Stimulated activated CD8-positive, alpha-beta memory T cell treated with anti-CD3 and anti-CD28 coated beads, Interleukin-12 subunit alpha, Interleukin-12 subunit beta, amount 100 ng/mL, for 1 hour (primary cell): ENCODE measurements at regions not wholly inside any gene's neighbourhood (a gene's known extent, or its start where the extent isn't known, plus 50 kb on each side); places are given as distances from the start of the nearest gene placed in this dataset.
"Not testable (repeated sequence)": the region's sequence is repeated elsewhere in the genome, so short reads cannot be mapped to it uniquely, and the experiment has no call there.

Experiments used
- DNase-seq: peaks from one replicate; pipeline ENCODE4 v3.0.0-alpha.2; 2020; ENCODE audit warnings: low read depth

DNA sequence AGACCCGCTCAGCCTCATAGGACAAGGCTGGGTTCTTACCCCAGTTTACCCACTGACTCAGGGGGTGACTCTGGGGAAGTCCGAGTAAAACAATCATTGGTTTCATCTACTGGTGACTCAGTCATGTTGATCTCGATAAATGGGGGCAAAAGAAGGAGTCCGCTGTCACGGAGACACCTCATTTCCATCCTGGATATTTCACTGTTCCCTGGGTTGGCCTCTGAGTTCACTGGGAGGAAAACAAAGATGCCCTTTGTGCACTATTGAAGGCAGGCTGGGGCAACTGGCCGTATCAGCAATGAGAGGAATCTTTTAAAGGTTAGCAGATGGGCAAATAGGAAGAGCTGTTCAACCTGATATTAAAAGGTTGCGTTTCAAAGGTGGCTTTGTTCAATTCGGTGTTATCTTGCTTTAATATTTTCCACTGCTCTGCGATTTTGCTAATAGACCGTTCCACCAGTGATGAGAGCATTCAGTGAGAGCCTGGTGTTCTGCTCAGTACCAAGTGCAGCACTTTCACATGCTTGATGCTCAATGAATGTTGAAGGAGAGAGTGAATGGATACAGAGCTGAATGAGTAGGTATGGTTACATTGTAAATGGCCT is 110.2 kb upstream of the EGFLAM start:
- no peak for DNase-seq

GRCh38 chr5:38143384-38143783 is 115.0 kb upstream of the EGFLAM start:
- DNase-seq: no peak

- no peak for DNase-seq
These were observed 116.7 kb upstream of the EGFLAM start for GRCh38 chr5:38141665-38142064.

- no peak for DNase-seq
These were observed 119.8 kb upstream of the EGFLAM start for GRCh38 chr5:38138574-38138973.

- DNase-seq: no peak
These were observed 122.8 kb upstream of the EGFLAM start for GRCh38 chr5:38135486-38136039.

GRCh38 chr5:38134810-38135209 is 123.5 kb upstream of the EGFLAM start:
- DNase-seq: no peak

GRCh38 chr5:38134294-38134693 is 124.1 kb upstream of the EGFLAM start:
- not testable (repeated sequence) for DNase-seq

- DNase-seq: no peak
These were observed 126.7 kb upstream of the EGFLAM start for GRCh38 chr5:38131686-38132085.

DNA sequence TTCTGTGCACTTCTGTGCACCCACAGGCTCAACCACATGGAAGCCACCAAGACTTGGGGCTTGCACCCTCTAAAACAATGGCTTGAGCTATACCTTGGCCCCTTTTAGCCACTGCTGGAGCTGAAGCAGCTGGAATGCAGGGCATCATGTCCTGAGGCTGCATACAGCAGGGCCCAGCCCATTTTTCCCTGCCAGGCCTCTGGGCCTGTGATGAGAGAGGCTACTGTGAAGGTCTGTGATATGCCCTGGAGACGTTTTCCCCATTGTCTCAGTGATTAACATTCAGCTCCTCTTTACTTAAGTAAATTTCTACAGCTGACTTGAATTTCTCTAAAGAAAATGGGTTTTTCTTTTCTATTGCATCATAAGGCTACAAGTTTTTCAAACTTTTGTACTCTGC is 134.0 kb upstream of the EGFLAM start:
- DNase-seq: no peak

GRCh38 chr5:38121420-38121819 is 136.9 kb upstream of the EGFLAM start:
- no peak for DNase-seq

GRCh38 chr5:38119836-38120235 is 138.5 kb upstream of the EGFLAM start:
- no peak for DNase-seq

DNA sequence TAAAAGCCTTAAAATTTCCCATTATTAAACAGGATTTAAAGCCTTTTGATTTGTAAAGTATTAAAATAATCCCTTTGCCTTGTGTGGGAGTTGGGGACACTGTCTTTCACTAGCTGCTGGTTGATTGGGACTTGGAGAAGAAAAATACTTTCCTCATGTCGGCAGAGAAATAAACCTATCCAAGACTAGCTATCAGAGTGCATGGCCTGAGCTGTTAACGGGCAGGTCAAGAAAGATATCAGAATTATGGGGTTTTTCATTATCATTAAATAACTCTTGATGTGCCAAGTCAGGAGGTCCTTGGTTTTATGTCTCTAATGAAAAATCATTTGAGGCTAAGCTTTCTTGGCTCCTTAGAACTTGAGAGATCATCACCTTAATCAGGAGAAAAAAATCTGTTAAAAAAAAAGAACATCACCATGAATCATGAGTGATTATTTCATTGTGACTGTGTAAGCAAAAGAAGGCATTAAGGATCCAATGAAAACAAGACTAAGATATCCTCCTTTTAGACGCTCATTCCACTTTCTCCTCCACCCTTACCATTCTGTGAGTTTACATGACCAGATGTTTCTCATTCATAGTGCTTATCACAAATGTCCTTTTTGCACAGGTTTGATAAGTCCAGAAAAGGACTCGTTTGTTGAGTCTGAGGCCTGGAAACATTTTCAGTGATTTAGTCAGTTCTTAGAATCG is 140.4 kb upstream of the EGFLAM start:
- DNase-seq: no peak

DNA sequence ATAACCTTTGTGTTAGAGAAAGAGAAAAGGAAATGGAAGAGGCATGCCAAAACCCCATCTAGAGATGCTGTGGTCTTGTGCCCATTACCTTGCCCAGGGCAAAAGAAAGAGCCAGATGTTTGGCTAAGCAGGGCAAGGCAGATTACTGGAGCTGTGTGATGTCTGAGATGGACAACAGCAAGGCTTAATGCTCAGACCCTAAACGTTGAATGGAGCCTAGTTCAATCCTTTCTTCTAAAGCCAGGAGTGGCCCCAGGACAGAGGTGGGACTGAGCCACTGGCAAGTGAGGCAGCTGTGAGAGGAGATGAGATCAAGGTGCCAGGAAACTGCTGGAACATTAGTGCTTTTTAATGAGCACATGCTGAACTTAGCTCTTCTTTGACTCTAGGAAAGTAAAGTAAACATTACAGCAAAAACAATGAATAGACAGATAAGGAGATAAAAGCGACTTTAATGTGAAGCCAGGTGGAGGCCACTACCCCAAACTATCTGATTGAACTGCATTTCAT is 143.0 kb upstream of the EGFLAM start:
- no peak for DNase-seq

GRCh38 chr5:38113880-38114279 is 144.5 kb upstream of the EGFLAM start:
- no peak for DNase-seq

GRCh38 chr5:38113456-38113855 is 144.9 kb upstream of the EGFLAM start:
- no peak for DNase-seq

DNA sequence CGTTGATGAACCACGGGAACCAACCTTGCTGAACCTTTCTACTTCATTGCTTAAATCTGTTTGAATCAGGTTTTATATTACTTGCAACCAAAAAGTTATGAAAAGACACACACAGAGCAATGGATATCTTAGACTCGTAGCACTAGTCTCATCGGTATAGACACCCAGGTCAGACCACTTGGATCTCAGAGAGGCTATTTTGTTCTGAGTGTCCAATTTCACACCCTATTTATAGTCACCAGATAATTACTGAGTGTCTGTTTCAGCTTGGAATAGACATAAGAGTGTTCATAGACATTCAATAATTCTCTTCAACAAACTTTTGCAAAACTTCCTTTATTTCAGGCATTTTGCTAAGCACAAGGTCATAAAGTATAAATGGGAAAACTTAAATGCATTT is 145.4 kb upstream of the EGFLAM start:
- DNase-seq: no peak

DNA sequence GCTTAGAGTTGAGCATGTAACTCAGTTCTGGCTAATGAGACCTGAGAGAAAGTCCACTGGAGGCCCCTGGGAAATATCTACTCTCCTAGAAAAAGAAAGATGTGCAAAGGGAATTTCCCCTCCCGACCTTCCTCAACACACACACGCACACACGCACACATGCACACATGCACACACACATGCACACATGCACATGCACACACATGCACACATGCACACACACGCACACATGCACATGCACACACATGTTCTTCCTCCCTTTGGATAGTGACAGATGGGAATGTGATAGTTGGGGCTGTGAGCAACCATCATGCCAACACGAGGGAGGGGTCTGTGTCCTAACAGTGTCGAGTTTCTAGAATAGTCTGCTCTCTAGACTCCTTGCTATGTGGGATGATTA is 148.2 kb upstream of the EGFLAM start:
- no peak for DNase-seq

GRCh38 chr5:38107096-38107495 is 151.3 kb upstream of the EGFLAM start:
- no peak for DNase-seq

DNA sequence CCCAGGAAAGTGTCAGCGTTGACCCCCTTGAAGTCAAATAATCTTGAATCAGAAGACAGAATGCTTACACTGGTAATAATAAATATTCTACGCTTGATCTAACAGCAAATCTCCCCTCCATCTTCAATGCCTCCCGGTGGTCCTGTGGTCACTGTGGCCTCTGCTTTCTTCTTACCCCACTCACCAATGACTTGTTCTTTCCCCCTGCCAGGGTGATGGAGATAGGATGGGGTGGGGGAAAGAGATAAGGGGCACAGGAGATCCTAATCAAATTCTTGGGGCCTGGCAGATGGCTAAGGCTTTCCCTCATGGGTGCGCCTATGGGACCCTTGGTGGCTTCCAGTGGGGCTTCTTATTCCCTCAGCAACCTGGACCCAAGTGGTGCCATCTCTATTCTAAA is 152.6 kb upstream of the EGFLAM start:
- no peak for DNase-seq

- no peak for DNase-seq
These were observed 153.2 kb upstream of the EGFLAM start for GRCh38 chr5:38105231-38105570.

GRCh38 chr5:38104497-38105230 is 153.7 kb upstream of the EGFLAM start:
- DNase-seq: no peak

DNA sequence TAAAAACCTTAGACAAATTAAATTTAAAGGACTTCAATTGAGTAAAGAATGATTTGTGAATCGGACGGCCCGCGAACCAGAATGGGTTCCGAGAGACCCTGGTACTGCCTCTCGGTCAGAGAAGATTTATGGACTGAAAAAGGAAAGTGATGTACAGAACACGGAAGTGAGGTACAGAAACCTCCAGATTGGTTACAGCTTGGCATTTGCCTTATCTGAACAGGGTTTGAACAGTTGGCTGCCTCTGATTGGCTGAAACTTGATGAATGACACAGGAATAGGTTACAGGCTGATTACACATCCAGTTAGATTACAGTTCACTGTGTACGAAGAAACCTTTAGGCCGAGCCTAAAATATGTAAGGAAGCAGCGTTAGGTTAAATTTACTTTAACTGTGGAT is 156.5 kb upstream of the EGFLAM start:
- DNase-seq: no peak
